A549 (cell line): ENCODE measurements at regions not wholly inside any gene's neighbourhood (a gene's known extent, or its start where the extent isn't known, plus 50 kb on each side); places are given as distances from the start of the nearest gene placed in this dataset.

Experiments used
- ESRRA ChIP-seq: fragments of 150-350 bp; IDR thresholded peaks from 2 replicates; pipeline ENCODE4 v1.6.1; 2014; ENCODE audit warnings: mild to moderate bottlenecking, low read length, borderline replicate concordance
- FOSL2 ChIP-seq, 2 experiments: fragments of 450-650 bp in 1 of 2; fragments of >200 bp in 1 of 2; sonication (Bioruptor Twin) in 1 of 2; formaldehyde crosslinking; IDR thresholded peaks; 2 replicates each; pipeline versions ENCODE4 v1.5.0 to v1.6.1; 2016 to 2020; ENCODE audit warnings: mild to moderate bottlenecking in 1 of 2, moderate library complexity in 1 of 2

GRCh38 chr3:42033741-42034140, 57.4 kb upstream of the TRAK1 start:
- TF ChIP-seq ESRRA (no peak), FOSL2 (IDR thresholded peaks at IDR 0.05) (no peak), FOSL2 (CRISPR knock-in tag; IDR thresholded peaks at IDR 0.05) (no peak)
